Tibial nerve (tissue), 4 donors: ENCODE measurements at regions not wholly inside any gene's neighbourhood (a gene's known extent, or its start where the extent isn't known, plus 50 kb on each side); places are given as distances from the start of the nearest gene placed in this dataset.

ENCODE experiments used
- DNase-seq, 2 donors: peaks; one replicate each; pipeline ENCODE4 v3.0.0-alpha.2; 2019; ENCODE audit warnings: low spot score in 2 of 2
- H3K27ac ChIP-seq, 4 donors: fragments of 200-600 bp; sonication (generic) in 3 of 4; one replicate each; pipeline ENCODE4 v1.5.1; 2017 to 2019; ENCODE audit warnings: mild to moderate bottlenecking in 1 of 4
- H3K27me3 ChIP-seq, 2 donors: fragments of 200-600 bp; sonication (generic) in 1 of 2; one replicate each; pipeline versions ENCODE4 v1.5.1 to v1.6.0; 2017 to 2019
- H3K36me3 ChIP-seq, 3 donors: fragments of 200-600 bp; sonication (generic); one replicate each; pipeline ENCODE4 v1.5.1; 2018 to 2019
- H3K4me1 ChIP-seq, 4 donors: fragments of 200-600 bp; sonication (generic) in 3 of 4; one replicate each; pipeline ENCODE4 v1.5.1; 2017 to 2019
- H3K4me3 ChIP-seq, 4 donors: fragments of 200-600 bp; sonication (generic) in 3 of 4; one replicate each; pipeline ENCODE4 v1.5.1; 2017 to 2019; ENCODE audit warnings: mild to moderate bottlenecking in 1 of 4, moderate library complexity in 1 of 4
- H3K9me3 ChIP-seq, 4 donors: fragments of 200-600 bp; sonication (generic) in 3 of 4; one replicate each; pipeline ENCODE4 v1.5.1; 2017 to 2019
- EP300 ChIP-seq, 2 donors: sonication (generic); formaldehyde crosslinking; IDR thresholded peaks; one replicate each; pipeline ENCODE4 v1.6.1; 2017; ENCODE audit warnings: antibody characterized with exemption in 2 of 2, mild to moderate bottlenecking in 1 of 2
- POLR2A ChIP-seq, 2 donors: fragments of 450-650 bp; IDR thresholded peaks; one replicate each; pipeline ENCODE4 v1.6.1; 2017; ENCODE audit warnings: antibody characterized with exemption in 2 of 2, mild to moderate bottlenecking in 2 of 2, moderate library complexity in 2 of 2
- WGBS, 2 donors: methylation state at CpG; one replicate each; pipeline ENCODE4 v1.1.5; 2018; 5-methylcytosine and 5-hydroxymethylcytosine counted together
- TF ChIP-seq, protein P1 (sequence below), 5 experiments: fragments of 200-600 bp in 3 of 5; fragments of 450-650 bp in 2 of 5; sonication (generic) in 3 of 5; IDR thresholded peaks; one replicate each; pipeline ENCODE4 v1.5.1; 2016 to 2019; ENCODE audit warnings: antibody characterized with exemption in 5 of 5, mild to moderate bottlenecking in 3 of 5, moderate library complexity in 2 of 5

DNA sequence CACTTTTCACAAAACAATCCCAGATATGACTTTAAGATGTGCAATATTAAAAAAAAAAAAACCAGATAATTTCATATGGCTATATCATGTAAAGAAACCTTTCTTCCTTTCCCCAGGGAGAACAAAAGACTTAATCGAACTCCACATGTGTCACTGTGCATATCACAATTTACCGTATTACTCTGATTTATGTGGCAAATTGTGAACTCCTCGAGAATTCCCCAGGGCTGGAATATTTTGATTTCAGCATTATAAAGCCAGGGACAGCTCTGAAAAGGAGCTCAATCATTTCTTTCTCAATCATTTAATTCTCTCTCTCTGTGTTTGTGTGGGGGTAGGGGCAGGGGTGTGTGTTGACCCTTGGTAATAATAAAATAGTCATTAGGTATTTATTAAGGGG lies 165.8 kb downstream of the TDRD15 start:
- no peaks in the 10 kb centered on the region for H3K9me3 ChIP-seq
- no peaks in the 10 kb centered on the region for H3K36me3 ChIP-seq
- no peak for DNase-seq
- H3K4me1 ChIP-seq: peaks cover 0 to 10% (median 0%) of the 10 kb centered on the region in 4 donors
- WGBS, 2 donors: 25 to 28% methylated on average over 3 of the region's 3 CpGs
- no peak overlapping the region for H3K27ac ChIP-seq
- TF ChIP-seq POLR2A (IDR thresholded peaks at IDR 0.05): no peak
- TF ChIP-seq, protein P1, sequence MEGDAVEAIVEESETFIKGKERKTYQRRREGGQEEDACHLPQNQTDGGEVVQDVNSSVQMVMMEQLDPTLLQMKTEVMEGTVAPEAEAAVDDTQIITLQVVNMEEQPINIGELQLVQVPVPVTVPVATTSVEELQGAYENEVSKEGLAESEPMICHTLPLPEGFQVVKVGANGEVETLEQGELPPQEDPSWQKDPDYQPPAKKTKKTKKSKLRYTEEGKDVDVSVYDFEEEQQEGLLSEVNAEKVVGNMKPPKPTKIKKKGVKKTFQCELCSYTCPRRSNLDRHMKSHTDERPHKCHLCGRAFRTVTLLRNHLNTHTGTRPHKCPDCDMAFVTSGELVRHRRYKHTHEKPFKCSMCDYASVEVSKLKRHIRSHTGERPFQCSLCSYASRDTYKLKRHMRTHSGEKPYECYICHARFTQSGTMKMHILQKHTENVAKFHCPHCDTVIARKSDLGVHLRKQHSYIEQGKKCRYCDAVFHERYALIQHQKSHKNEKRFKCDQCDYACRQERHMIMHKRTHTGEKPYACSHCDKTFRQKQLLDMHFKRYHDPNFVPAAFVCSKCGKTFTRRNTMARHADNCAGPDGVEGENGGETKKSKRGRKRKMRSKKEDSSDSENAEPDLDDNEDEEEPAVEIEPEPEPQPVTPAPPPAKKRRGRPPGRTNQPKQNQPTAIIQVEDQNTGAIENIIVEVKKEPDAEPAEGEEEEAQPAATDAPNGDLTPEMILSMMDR (IDR thresholded peaks at IDR 0.05): no peak
- no peak for TF ChIP-seq EP300 (IDR thresholded peaks at IDR 0.05)
- no peaks in the 10 kb centered on the region for H3K27me3 ChIP-seq
- H3K4me3 ChIP-seq: no peak overlapping the region

DNA sequence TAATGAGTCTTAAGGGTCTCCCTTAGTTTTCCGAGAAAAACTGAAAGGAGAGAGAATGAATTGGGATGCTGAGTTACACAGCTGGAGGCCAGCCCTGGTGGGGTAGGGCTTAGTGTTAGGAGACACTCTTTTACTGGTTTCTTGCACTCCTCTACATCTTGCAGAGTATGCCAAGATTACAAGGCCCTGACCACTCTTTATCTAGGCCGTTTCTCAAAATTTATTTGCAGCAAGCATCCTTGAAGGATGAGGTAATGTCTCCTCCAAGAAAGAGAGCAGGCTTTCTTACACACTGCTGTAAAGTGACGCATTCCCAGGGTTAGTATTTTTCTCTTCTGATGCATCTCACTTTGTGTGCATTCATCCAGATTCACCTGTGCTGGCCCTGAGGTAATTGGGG lies 166.2 kb downstream of the TDRD15 start:
- peaks cover 0 to 10% (median 0%) of the 10 kb centered on the region in 4 donors for H3K4me1 ChIP-seq
- H3K36me3 ChIP-seq: no peaks in the 10 kb centered on the region
- no peak for DNase-seq
- no peaks in the 10 kb centered on the region for H3K27me3 ChIP-seq
- TF ChIP-seq, protein P1 (IDR thresholded peaks at IDR 0.05): no peak
- no peak for TF ChIP-seq POLR2A (IDR thresholded peaks at IDR 0.05)
- no peak for TF ChIP-seq EP300 (IDR thresholded peaks at IDR 0.05)
- 30 to 41% methylated on average over 3 of the region's 3 CpGs for WGBS, 2 donors
- no peak overlapping the region for H3K4me3 ChIP-seq
- no peak overlapping the region for H3K27ac ChIP-seq
- H3K9me3 ChIP-seq: no peaks in the 10 kb centered on the region

DNA sequence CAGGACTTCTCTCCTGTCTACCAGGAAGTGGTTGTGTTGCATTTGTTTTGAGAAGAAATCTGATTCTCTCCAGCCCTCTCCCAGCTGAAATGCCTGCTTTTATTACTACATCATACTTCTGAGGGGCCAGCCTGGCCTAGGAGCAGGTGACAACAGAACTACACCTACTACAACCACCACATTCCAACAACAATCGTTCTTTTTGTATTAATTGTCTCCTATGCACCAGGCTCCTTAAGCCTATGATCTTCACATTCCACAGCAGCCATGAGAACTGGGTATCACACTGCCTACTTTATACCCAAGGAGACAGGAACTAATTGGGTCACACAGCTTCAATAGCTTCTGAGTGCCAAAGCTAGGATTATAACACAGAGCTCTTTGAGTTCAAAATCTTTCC lies 167.7 kb downstream of the TDRD15 start:
- Histone ChIP-seq H3K36me3 (no peaks in the 10 kb centered on the region), H3K4me1 (peaks cover 0 to 10% (median 0%) of the 10 kb centered on the region in 4 donors), H3K4me3 (no peak overlapping the region), H3K27me3 (no peaks in the 10 kb centered on the region), H3K27ac (no peak overlapping the region), H3K9me3 (no peaks in the 10 kb centered on the region)
- WGBS, 2 donors: 57 to 58% methylated on average over 1 of the region's 1 CpG
- DNase-seq: no peak
- TF ChIP-seq POLR2A (IDR thresholded peaks at IDR 0.05): no peak
- TF ChIP-seq, protein P1 (IDR thresholded peaks at IDR 0.05): no peak
- no peak for TF ChIP-seq EP300 (IDR thresholded peaks at IDR 0.05)

DNA sequence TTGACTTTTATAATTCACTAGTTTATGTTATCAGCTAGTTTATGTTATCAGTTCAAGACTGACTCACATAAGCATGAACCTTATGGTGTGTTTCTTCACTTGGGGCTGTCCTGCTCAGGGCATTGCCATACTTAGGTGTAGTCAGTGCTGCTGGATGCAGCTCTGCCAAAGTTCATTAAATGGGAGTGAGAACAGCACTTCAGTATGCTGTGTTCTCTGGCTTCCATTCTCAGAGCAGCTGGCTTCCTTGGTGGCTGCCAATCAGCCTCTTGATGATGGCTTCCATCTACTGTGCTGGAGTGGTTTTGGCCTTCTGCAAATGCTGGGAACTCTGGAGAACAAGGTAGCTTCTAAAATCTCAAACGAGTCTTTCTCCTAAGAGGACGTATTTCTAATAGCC lies 170.7 kb downstream of the TDRD15 start:
- no peaks in the 10 kb centered on the region for H3K9me3 ChIP-seq
- no peaks in the 10 kb centered on the region for H3K36me3 ChIP-seq
- no peak overlapping the region for H3K4me3 ChIP-seq
- TF ChIP-seq POLR2A (IDR thresholded peaks at IDR 0.05) (no peak), EP300 (IDR thresholded peaks at IDR 0.05) (no peak)
- TF ChIP-seq, protein P1 (IDR thresholded peaks at IDR 0.05): no peak
- WGBS, 2 donors: 82 to 93% methylated on average over 2 of the region's 2 CpGs
- peaks cover 0 to 6% (median 0%) of the 10 kb centered on the region in 4 donors for H3K4me1 ChIP-seq
- H3K27me3 ChIP-seq: no peaks in the 10 kb centered on the region
- no peak for DNase-seq
- H3K27ac ChIP-seq: no peak overlapping the region

DNA sequence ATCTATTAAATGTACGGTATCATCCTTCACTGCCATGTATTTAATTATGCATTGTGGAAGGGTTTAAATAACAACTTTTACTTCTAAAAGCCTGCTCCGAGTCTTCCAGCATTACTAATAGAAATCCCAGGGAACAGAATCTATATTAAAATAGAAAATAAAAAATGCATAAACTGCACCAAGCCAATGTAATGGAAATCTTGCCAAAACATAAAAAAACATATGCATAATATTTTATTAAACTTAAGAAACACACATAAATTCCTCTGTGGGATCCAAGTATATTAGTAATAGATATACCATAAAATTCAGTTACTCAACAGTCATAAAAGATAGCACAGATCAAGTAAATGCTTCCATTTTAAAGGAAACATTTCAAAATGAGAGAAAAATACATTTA lies 175.6 kb downstream of the TDRD15 start:
- no peak overlapping the region for H3K4me3 ChIP-seq
- TF ChIP-seq POLR2A (IDR thresholded peaks at IDR 0.05): no peak
- TF ChIP-seq EP300 (IDR thresholded peaks at IDR 0.05): no peak
- TF ChIP-seq, protein P1 (IDR thresholded peaks at IDR 0.05): no peak
- 57 to 81% methylated on average over 2 of the region's 2 CpGs for WGBS, 2 donors

More for the DNA sequence above, 175.6 kb downstream of the TDRD15 start:
- Histone ChIP-seq H3K27me3 (no peaks in the 10 kb centered on the region), H3K27ac (no peak overlapping the region), H3K9me3 (no peaks in the 10 kb centered on the region), H3K4me1 (no peaks in the 10 kb centered on the region), H3K36me3 (no peaks in the 10 kb centered on the region)
- no peak for DNase-seq
